Activated T-helper 1 cell treated with anti-CD3 and anti-CD28 coated beads, Interleukin-12 subunit alpha, Interleukin-12 subunit beta, Interleukin-2, Interleukin-4 antibody, amounts not matched to agents 30 ng/mL and 10 ng/mL and 1 ng/mL, durations not matched to agents 14 hours and 24 hours and 36 hours (primary cell): ENCODE measurements at regions not wholly inside any gene's neighbourhood (a gene's known extent, or its start where the extent isn't known, plus 50 kb on each side); places are given as distances from the start of the nearest gene placed in this dataset.

Source experiments
- DNase-seq: peaks from one replicate; pipeline ENCODE4 v3.0.0; 2021; ENCODE audit warnings: low spot score
- H3K27ac Mint-ChIP-seq: one replicate; pipeline ENCODE4 v1.8.0; 2021; ENCODE audit warnings: mild to moderate bottlenecking, mixed read lengths
- H3K27me3 Mint-ChIP-seq: one replicate; pipeline ENCODE4 v1.8.0; 2022; ENCODE audit warnings: mild to moderate bottlenecking, moderate library complexity, mixed read lengths; ENCODE audit not compliant: insufficient read depth
- H3K36me3 Mint-ChIP-seq: one replicate; pipeline ENCODE4 v1.8.0; 2021; ENCODE audit warnings: low read depth, mixed read lengths
- H3K4me1 Mint-ChIP-seq: one replicate; pipeline ENCODE4 v1.8.0; 2021; ENCODE audit warnings: low read depth, mixed read lengths
- H3K4me3 Mint-ChIP-seq: one replicate; pipeline ENCODE4 v1.8.0; 2021; ENCODE audit warnings: mild to moderate bottlenecking, moderate library complexity, mixed read lengths
- H3K9me3 Mint-ChIP-seq: one replicate; pipeline ENCODE4 v1.8.0; 2021; ENCODE audit warnings: mixed read lengths
- intact Hi-C: fragments of 100-400 bp; cut with micrococcal nuclease; formaldehyde crosslinking; loops from one replicate; pipeline ENCODE4 v1.15.1; 2024

- Mint-ChIP-seq H3K4me1 (no peaks in the 10 kb centered on the region), H3K27me3 (no peaks in the 10 kb centered on the region), H3K36me3 (no peaks in the 10 kb centered on the region)
Measured at GRCh38 chr7:84274029-84274638, 79.5 kb upstream of the SEMA3A start.

GRCh38 chr7:84271543-84271942 is 77.0 kb upstream of the SEMA3A start:
- DNase-seq = no peak
- Mint-ChIP-seq H3K4me3 (no peak overlapping the region), H3K27ac (no peak overlapping the region), H3K27me3 (peaks cover 3% of the 10 kb centered on the region), H3K4me1 (no peaks in the 10 kb centered on the region), H3K9me3 (no peaks in the 10 kb centered on the region), H3K36me3 (no peaks in the 10 kb centered on the region)
- intact Hi-C loops = no loop called here

More at GRCh38 chr7:84274029-84274638, 79.5 kb upstream of the SEMA3A start:
- DNase-seq = no peak
- Mint-ChIP-seq H3K27ac (no peak overlapping the region), H3K4me3 (no peak overlapping the region), H3K9me3 (no peaks in the 10 kb centered on the region)
- intact Hi-C loops = no loop called here

DNA sequence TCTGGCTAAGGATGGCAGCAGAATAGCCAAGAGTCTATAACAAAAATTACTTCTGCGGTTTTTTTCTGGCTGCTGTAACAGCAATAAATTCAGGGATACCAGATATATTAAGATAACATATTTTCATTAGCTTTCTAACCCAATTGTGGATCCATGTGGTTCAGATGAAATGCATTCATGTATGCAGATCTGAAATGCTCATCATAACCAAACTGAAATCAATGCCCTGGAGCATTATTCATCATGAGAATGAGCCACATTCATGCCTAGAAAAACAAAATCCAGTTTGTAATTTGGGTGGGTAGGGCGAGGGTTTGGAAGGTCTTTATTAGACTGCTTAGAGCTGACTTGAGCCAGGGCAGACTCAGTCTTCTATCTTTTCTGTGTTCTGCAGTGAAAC is 69.8 kb upstream of the SEMA3A start:
- Mint-ChIP-seq H3K9me3 (no peaks in the 10 kb centered on the region), H3K4me3 (no peak overlapping the region), H3K36me3 (no peaks in the 10 kb centered on the region), H3K27ac (no peak overlapping the region), H3K27me3 (peaks cover 3% of the 10 kb centered on the region), H3K4me1 (no peaks in the 10 kb centered on the region)
- DNase-seq = no peak
- intact Hi-C loops = no loop called here

DNA sequence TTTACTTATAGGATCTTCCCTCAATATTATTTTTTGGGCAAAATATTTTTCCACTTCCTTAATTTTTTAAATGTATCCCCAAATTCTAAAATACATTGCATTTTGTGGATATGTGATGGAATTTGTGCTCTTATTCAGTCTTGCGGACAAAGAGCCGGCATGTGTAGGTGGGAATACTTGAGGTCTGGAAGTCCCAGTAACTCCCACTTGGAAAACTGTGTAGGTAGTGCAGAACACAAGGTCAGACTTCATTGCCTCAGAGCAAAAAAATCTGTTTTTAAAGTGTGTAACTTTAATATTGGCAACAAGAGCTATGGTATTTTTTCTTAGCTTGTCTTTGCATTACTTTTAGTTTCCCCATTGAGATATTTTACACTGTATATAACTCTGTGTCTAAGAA is 68.5 kb upstream of the SEMA3A start:
- intact Hi-C loops = no loop called here
- no peaks in the 10 kb centered on the region for H3K27me3 Mint-ChIP-seq
- H3K4me3 Mint-ChIP-seq = no peak overlapping the region
- no peaks in the 10 kb centered on the region for H3K4me1 Mint-ChIP-seq
- no peaks in the 10 kb centered on the region for H3K36me3 Mint-ChIP-seq
- H3K27ac Mint-ChIP-seq = no peak overlapping the region
- H3K9me3 Mint-ChIP-seq = no peaks in the 10 kb centered on the region
- no peak for DNase-seq

DNA sequence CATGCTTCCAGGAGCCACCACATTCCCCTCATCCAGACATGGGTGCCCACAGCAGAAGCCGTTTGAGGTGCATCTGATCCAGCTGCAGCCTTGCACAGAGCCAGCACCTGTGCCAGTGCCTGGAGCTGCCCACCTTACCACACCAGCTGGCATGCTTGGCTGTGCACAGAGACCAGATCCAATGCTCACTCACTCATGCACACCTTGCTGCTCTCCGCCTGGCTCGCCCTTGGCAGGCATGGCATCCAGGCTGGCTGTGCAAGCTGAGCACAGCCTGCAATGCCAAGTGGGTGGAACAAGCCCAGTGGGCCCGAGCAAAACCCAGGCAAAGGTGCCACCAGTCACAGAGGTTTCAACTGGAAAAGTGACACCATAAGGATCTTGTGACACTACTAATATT is 66.9 kb upstream of the SEMA3A start:
- H3K36me3 Mint-ChIP-seq = no peaks in the 10 kb centered on the region
- H3K9me3 Mint-ChIP-seq = no peaks in the 10 kb centered on the region
- peaks cover 3% of the 10 kb centered on the region for H3K27me3 Mint-ChIP-seq
- no peak for DNase-seq
- H3K4me3 Mint-ChIP-seq = no peak overlapping the region
- H3K27ac Mint-ChIP-seq = no peak overlapping the region
- no peaks in the 10 kb centered on the region for H3K4me1 Mint-ChIP-seq
- intact Hi-C loops = no loop called here

GRCh38 chr7:84258628-84259027 is 64.0 kb upstream of the SEMA3A start:
- intact Hi-C loops = no loop called here
- H3K4me1 Mint-ChIP-seq = no peaks in the 10 kb centered on the region
- H3K27me3 Mint-ChIP-seq = peaks cover 3% of the 10 kb centered on the region
- no peaks in the 10 kb centered on the region for H3K36me3 Mint-ChIP-seq
- H3K27ac Mint-ChIP-seq = no peak overlapping the region
- H3K9me3 Mint-ChIP-seq = no peaks in the 10 kb centered on the region
- no peak for DNase-seq
- H3K4me3 Mint-ChIP-seq = no peak overlapping the region

DNA sequence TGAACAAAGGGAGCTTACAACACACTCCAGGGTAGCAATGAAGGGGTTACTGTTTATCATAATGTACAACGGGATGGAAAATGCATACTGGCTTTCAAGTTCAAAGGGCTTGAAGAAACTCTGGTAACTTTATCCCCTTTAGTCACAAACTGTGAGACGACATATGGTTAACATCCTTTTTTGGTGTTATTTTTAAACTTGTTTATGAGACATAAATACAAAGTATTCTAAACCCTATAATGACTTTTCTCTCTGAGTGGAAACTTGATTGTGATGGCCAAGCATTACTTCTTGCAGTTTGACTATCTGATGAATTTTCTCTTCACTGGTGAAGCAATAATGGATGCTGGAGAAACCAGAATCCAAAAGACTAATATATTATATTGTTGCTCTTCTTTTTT is 62.0 kb upstream of the SEMA3A start:
- H3K4me1 Mint-ChIP-seq = no peaks in the 10 kb centered on the region
- no peaks in the 10 kb centered on the region for H3K36me3 Mint-ChIP-seq

GRCh38 chr7:84251277-84251781 is 56.7 kb upstream of the SEMA3A start:
- intact Hi-C loops = no loop called here
- no peak for DNase-seq
- H3K36me3 Mint-ChIP-seq = no peaks in the 10 kb centered on the region
- no peaks in the 10 kb centered on the region for H3K9me3 Mint-ChIP-seq
- no peak overlapping the region for H3K4me3 Mint-ChIP-seq
- H3K4me1 Mint-ChIP-seq = no peaks in the 10 kb centered on the region
- no peak overlapping the region for H3K27ac Mint-ChIP-seq
- no peaks in the 10 kb centered on the region for H3K27me3 Mint-ChIP-seq

More for the DNA sequence above, 62.0 kb upstream of the SEMA3A start:
- Mint-ChIP-seq H3K27me3 (peaks cover 3% of the 10 kb centered on the region), H3K27ac (no peak overlapping the region), H3K9me3 (no peaks in the 10 kb centered on the region), H3K4me3 (no peak overlapping the region)
- DNase-seq = no peak
- intact Hi-C loops = no loop called here

- DNase-seq = no peak
- Mint-ChIP-seq H3K36me3 (no peaks in the 10 kb centered on the region), H3K4me1 (no peaks in the 10 kb centered on the region), H3K9me3 (no peaks in the 10 kb centered on the region), H3K4me3 (no peak overlapping the region), H3K27ac (no peak overlapping the region), H3K27me3 (no peaks in the 10 kb centered on the region)
- intact Hi-C loops = no loop called here
Measured at GRCh38 chr7:84250452-84250851, 55.9 kb upstream of the SEMA3A start.

DNA sequence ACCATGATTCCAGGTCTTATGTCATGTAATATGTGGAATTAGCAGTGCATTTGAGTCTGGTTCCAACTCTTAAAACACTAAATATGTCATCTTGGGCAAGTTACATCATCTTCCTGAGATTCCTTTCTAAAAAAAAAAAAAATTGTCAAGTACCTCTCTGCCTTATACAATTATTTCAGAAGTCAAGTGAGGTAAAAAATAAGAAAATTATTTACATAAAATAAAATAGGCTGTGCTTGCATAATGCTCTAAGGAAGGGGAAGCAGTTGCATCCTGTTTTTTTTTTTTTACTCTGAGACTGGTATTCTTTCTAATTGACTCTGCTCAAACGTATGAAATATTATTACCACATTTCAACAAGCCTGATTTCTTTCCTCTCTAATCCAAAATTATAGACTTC is 55.1 kb upstream of the SEMA3A start:
- peaks cover 3% of the 10 kb centered on the region for H3K9me3 Mint-ChIP-seq
- no peaks in the 10 kb centered on the region for H3K36me3 Mint-ChIP-seq
- no peaks in the 10 kb centered on the region for H3K27me3 Mint-ChIP-seq
- intact Hi-C loops = no loop called here
- no peak overlapping the region for H3K4me3 Mint-ChIP-seq
- H3K27ac Mint-ChIP-seq = no peak overlapping the region
- no peak for DNase-seq
- H3K4me1 Mint-ChIP-seq = no peaks in the 10 kb centered on the region

GRCh38 chr7:84248843-84249242 is 54.3 kb upstream of the SEMA3A start:
- intact Hi-C loops = no loop called here
- Mint-ChIP-seq H3K4me3 (no peak overlapping the region), H3K9me3 (peaks cover 4% of the 10 kb centered on the region), H3K27me3 (no peaks in the 10 kb centered on the region), H3K4me1 (no peaks in the 10 kb centered on the region), H3K27ac (no peak overlapping the region), H3K36me3 (no peaks in the 10 kb centered on the region)
- no peak for DNase-seq

GRCh38 chr7:84248267-84248666 is 53.7 kb upstream of the SEMA3A start:
- H3K4me3 Mint-ChIP-seq = no peak overlapping the region
- H3K27ac Mint-ChIP-seq = no peak overlapping the region
- no peak for DNase-seq
- peaks cover 8% of the 10 kb centered on the region for H3K9me3 Mint-ChIP-seq
- H3K36me3 Mint-ChIP-seq = no peaks in the 10 kb centered on the region
- intact Hi-C loops = no loop called here
- H3K27me3 Mint-ChIP-seq = no peaks in the 10 kb centered on the region
- H3K4me1 Mint-ChIP-seq = no peaks in the 10 kb centered on the region

GRCh38 chr7:84247591-84247990 is 53.0 kb upstream of the SEMA3A start:
- no peaks in the 10 kb centered on the region for H3K27me3 Mint-ChIP-seq
- intact Hi-C loops = no loop called here
- no peak for DNase-seq
- H3K36me3 Mint-ChIP-seq = no peaks in the 10 kb centered on the region
- H3K4me3 Mint-ChIP-seq = no peak overlapping the region
- H3K9me3 Mint-ChIP-seq = peaks cover 8% of the 10 kb centered on the region
- no peak overlapping the region for H3K27ac Mint-ChIP-seq
- no peaks in the 10 kb centered on the region for H3K4me1 Mint-ChIP-seq

DNA sequence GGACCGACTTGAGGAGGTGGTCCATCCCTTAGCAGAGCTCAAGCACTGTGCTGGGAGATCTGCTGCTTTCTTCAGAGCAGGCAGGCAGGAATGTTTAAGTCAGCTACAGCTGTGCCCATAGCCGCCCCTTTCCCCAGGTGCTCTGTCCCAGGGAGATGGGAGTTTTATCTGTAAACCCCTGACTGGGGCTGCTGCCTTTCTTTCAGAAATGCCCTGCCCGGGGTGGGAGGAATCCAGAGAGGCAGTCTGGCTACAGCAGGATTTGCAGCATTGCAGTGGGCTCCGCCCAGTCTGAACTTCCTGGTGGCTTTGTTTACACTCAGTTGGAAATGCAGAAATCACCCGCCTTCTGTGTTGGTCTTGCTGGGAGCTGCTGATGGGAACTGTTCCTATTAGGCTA is 51.2 kb upstream of the SEMA3A start:
- no peak overlapping the region for H3K4me3 Mint-ChIP-seq
- no peaks in the 10 kb centered on the region for H3K36me3 Mint-ChIP-seq
- no peaks in the 10 kb centered on the region for H3K27me3 Mint-ChIP-seq
- H3K4me1 Mint-ChIP-seq = no peaks in the 10 kb centered on the region
- DNase-seq = no peak
- no peak overlapping the region for H3K27ac Mint-ChIP-seq
- intact Hi-C loops = no loop called here
- peaks cover 8% of the 10 kb centered on the region for H3K9me3 Mint-ChIP-seq
